ENCODE measurements at regions not wholly inside any gene's neighbourhood (a gene's known extent, or its start where the extent isn't known, plus 50 kb on each side); places are given as distances from the start of the nearest gene placed in this dataset.

GRCh38 chr18:37985126-37985525 is 419.5 kb upstream of the CELF4 start:
- Histone ChIP-seq H3K9ac (ENCODE audit: low read length) (no peak overlapping the region), H3K79me2 (ENCODE audit: insufficient read depth, low read length) (no peaks in the 10 kb centered on the region), H2AFZ (ENCODE audit: low read length) (no peak overlapping the region), H3K9me2 (ENCODE audit: low read depth, low read length) (no peaks in the 10 kb centered on the region), H3K27ac (ENCODE audit: low read depth, low read length, poor library complexity, severe bottlenecking) (no peak overlapping the region), H3F3A (ENCODE audit: insufficient read depth, low read length) (no peaks in the 10 kb centered on the region), H3K4me2 (ENCODE audit: low read length) (no peak overlapping the region), H3K27me3 (ENCODE audit: insufficient read depth, low read length) (no peaks in the 10 kb centered on the region), H3K36me3 (ENCODE audit: insufficient read depth, low read length) (no peaks in the 10 kb centered on the region), H3K4me3 (ENCODE audit: low read depth, low read length, poor library complexity, severe bottlenecking) (no peak overlapping the region), H4K20me1 (ENCODE audit: insufficient read depth, low read length) (no peaks in the 10 kb centered on the region), H3K9me3 (ENCODE audit: low read length) (no peaks in the 10 kb centered on the region), H3K4me1 (ENCODE audit: insufficient read depth, low read length, severe bottlenecking) (no peaks in the 10 kb centered on the region)
- TF ChIP-seq EZH2 (IDR thresholded peaks at IDR 0.05; ENCODE audit: borderline replicate concordance, low read length) (no peak), CTCF (IDR thresholded peaks at IDR 0.05; ENCODE audit: low read length) (no peak)

GRCh38 chr18:37980556-37980955 is 415.0 kb upstream of the CELF4 start:
- H3K36me3 ChIP-seq (ENCODE audit: insufficient read depth, low read length), result no peaks in the 10 kb centered on the region
- H4K20me1 ChIP-seq (ENCODE audit: insufficient read depth, low read length), result no peaks in the 10 kb centered on the region
- no peak overlapping the region for H3K27ac ChIP-seq (ENCODE audit: low read depth, low read length, poor library complexity, severe bottlenecking)
- no peaks in the 10 kb centered on the region for H3F3A ChIP-seq (ENCODE audit: insufficient read depth, low read length)
- H3K9me3 ChIP-seq (ENCODE audit: low read length), result no peaks in the 10 kb centered on the region
- no peaks in the 10 kb centered on the region for H3K9me2 ChIP-seq (ENCODE audit: low read depth, low read length)
- no peaks in the 10 kb centered on the region for H3K79me2 ChIP-seq (ENCODE audit: insufficient read depth, low read length)
- no peaks in the 10 kb centered on the region for H3K27me3 ChIP-seq (ENCODE audit: insufficient read depth, low read length)
- H2AFZ ChIP-seq (ENCODE audit: low read length), result no peak overlapping the region
- H3K9ac ChIP-seq (ENCODE audit: low read length), result no peak overlapping the region
- no peak overlapping the region for H3K4me2 ChIP-seq (ENCODE audit: low read length)
- H3K4me3 ChIP-seq (ENCODE audit: low read depth, low read length, poor library complexity, severe bottlenecking), result no peak overlapping the region
- H3K4me1 ChIP-seq (ENCODE audit: insufficient read depth, low read length, severe bottlenecking), result no peaks in the 10 kb centered on the region
- TF ChIP-seq CTCF (IDR thresholded peaks at IDR 0.05; ENCODE audit: low read length) (no peak), EZH2 (IDR thresholded peaks at IDR 0.05; ENCODE audit: borderline replicate concordance, low read length) (no peak)

GRCh38 chr18:37975446-37975845 is 409.8 kb upstream of the CELF4 start:
- Histone ChIP-seq H4K20me1 (ENCODE audit: insufficient read depth, low read length) (no peaks in the 10 kb centered on the region), H3K4me1 (ENCODE audit: insufficient read depth, low read length, severe bottlenecking) (no peaks in the 10 kb centered on the region), H3K4me3 (ENCODE audit: low read depth, low read length, poor library complexity, severe bottlenecking) (no peak overlapping the region), H3K9me2 (ENCODE audit: low read depth, low read length) (no peaks in the 10 kb centered on the region), H3K79me2 (ENCODE audit: insufficient read depth, low read length) (no peaks in the 10 kb centered on the region), H3K27ac (ENCODE audit: low read depth, low read length, poor library complexity, severe bottlenecking) (no peak overlapping the region), H2AFZ (ENCODE audit: low read length) (no peak overlapping the region), H3K4me2 (ENCODE audit: low read length) (no peak overlapping the region), H3F3A (ENCODE audit: insufficient read depth, low read length) (no peaks in the 10 kb centered on the region), H3K9ac (ENCODE audit: low read length) (no peak overlapping the region), H3K36me3 (ENCODE audit: insufficient read depth, low read length) (no peaks in the 10 kb centered on the region), H3K27me3 (ENCODE audit: insufficient read depth, low read length) (no peaks in the 10 kb centered on the region), H3K9me3 (ENCODE audit: low read length) (no peaks in the 10 kb centered on the region)
- no peak for TF ChIP-seq EZH2 (IDR thresholded peaks at IDR 0.05; ENCODE audit: borderline replicate concordance, low read length)
- TF ChIP-seq CTCF (IDR thresholded peaks at IDR 0.05; ENCODE audit: low read length), result no peak
